ENCODE measurements at regions not wholly inside any gene's neighbourhood (a gene's known extent, or its start where the extent isn't known, plus 50 kb on each side); places are given as distances from the start of the nearest gene placed in this dataset.
"Not testable (repeated sequence)": the region's sequence is repeated elsewhere in the genome, so short reads cannot be mapped to it uniquely, and the experiment has no call there.

DNA sequence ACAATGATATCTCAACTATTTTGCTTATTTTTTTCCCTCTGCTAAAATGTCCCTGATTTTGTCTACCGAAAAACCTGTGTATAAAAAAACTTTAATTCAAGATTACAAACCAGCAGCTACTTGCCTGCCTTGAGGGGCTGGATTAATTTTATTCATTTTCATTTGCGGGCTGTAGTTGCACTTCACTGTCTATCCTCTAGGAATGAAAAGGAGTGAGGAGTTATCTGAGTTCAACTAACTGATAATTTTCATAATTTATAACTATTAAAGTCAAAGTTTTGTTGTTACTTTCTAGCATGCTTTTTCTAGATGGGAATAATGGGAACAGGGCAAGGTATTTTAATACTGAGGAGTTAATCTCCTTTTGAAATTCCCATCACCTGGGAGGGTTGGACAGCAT lies 50.3 kb upstream of the AGTPBP1 start:
- DNase-seq: not testable (repeated sequence)

DNA sequence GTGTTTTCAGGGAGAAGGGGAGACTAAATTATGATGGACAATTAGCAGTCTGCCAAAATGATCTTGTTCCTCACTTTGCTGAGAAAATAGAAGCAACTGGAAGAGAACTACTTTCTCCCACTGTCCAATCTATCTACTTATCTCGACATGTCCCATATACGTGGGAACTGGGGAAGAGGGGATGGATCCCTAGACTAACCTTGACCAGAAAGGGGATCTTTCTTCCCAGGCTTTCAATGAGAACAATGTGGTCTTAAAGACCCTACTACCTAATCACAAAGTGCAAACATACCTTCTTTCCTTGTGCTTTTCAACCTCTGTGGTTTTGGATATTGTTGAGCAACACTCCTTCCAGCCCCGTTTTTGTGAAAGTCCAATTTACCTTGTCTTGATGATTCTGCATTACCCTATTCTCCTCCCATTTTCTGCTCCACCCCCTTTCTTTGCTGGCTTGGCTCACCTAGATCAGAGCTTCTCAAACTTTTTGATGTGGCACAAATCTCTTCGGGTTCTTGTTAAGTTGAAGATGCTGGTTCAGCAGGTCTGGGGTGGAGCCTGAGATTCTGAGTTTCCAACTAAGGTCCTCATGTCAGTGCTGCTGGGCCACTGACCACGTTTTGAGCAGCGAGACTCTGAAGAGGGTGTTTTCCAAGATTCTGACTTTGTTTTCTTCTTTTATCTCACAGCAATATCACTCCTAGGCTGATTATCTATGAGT lies 61.4 kb upstream of the AGTPBP1 start:
- DNase-seq: not testable (repeated sequence)

DNA sequence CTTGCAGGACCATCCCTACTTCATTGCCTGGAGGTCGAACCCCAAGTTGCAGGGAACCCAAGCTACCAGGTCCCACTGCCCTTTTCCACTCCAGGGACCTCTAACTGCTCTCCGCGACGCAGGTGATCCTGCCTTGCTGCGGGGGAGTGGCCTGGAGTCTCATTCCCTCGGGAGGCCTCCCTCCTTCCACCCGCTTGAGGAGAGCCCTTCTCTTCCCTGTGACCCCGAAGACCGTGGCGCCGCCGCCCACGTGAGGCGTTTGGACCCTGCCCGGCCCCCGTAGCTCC lies 63.0 kb upstream of the AGTPBP1 start:
- DNase-seq: not testable (repeated sequence)

DNA sequence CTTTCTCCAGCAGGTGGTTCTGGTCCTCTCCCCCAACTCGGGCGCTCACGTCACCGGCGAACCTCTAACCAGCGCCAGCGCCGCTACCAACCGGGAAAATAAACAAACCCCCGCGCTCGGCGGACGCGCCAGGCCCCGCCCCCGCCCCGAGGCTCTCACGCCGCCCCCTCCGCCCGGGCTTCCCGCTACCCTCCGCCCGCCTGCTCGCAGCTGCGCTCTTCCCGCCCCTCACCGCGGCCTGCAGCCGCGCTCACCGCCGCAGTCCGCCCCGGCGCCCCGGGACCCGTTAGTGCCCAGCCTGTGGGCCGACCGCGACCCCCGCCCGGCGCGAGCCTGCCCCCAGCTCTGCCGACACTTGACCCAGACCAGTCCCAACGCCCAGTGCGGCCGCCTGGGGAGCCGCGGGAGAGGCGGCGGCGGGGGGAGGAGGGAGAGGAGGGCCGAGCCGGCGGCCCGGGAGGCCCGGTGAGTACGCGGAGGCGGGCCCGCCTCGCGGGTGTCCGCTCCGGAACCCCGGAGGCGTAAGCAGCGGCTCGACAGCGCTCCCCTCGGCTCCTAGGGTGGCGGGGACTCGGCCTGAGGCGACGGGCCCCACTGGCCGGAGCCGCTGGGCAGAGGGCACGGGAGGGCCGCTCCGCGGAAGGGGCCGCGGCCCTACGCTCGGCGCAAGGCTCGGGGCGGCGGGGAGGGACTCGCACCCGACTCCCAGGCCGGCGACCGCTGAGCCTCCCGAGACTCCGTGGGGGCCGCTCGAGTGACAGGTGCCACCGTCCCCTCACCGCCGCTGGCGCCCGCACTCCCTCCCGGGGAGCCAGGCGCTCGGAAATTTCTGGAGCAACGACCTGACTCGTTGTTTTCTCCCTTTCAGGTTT lies 63.6 kb upstream of the AGTPBP1 start:
- peak; percentile 49 to 62 for DNase-seq

DNA sequence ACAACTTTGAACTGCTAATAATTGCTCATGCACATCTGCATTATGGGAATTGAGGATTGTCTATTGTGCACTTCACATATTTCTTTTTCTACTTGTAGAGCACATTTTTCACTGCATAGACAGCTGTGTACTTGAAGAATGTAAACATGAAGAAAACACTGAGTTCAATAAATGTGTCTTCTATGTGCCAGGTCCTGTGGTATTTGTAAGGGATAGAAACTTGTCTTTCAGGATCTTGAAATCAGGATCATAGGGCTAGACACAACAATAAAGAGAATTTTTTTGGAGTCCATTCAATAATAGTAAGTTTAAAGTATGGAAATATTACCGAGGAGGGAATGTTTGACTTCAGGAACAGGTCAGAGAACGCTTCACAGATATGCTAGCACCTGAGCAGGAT lies 66.6 kb upstream of the AGTPBP1 start:
- DNase-seq: not testable (repeated sequence)

DNA sequence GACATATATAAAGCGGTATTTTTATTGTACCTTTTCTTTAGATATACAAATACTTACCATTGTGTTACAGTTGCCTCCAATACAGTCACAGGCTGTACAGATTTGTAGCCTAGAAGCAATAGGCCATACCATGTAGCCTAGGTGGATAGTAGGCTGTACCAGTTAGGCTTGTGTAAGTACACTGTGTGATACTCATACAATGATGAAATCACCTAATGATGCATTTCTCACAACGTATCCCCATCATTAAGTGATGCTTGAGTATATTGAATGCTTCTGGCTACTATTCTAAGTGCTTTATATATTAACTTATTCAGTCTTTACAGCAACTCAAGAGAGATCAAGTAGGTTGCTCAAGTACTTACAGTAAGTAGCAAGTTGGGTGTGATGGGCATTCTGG lies 71.6 kb upstream of the AGTPBP1 start:
- not testable (repeated sequence) for DNase-seq

DNA sequence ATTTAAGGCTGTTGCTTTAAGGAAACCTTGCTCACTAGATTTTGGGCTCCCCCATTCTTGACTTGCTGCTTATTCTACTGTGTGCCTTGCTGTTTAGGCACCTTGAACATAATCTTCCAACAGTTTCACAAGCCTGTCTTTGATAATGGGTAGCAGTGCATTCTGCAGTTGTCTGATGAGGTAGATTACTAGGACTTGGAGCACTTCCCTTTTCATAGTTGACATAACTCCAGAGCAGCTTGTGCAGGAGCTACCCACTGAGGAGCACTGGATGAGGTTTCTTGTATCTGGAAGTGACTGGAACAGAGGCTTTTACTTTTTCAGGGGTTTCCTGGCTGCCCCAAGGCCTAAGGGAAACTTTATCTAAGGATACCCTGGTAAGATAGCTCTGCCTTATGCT lies 73.0 kb upstream of the AGTPBP1 start:
- DNase-seq: not testable (repeated sequence)

DNA sequence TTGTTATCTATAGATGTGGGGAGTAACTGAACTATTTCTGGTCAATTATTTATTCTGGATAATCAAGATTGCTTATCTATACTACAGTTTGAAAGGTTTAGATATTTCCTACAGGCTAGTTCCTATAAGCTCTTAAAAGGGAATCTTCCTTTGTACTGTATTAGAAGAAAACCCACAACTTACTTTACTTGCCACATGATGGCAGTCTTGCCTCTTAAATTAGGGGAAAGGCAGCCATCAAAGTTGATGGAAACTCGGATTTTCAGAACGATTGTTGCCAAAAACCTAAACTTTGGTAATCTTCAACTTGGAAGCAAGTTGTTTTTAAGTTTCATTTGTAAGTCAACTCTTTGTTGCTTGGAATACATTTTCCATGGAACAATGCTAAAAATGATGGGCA lies 77.2 kb upstream of the AGTPBP1 start:
- DNase-seq: peak; percentile 8 to 13

DNA sequence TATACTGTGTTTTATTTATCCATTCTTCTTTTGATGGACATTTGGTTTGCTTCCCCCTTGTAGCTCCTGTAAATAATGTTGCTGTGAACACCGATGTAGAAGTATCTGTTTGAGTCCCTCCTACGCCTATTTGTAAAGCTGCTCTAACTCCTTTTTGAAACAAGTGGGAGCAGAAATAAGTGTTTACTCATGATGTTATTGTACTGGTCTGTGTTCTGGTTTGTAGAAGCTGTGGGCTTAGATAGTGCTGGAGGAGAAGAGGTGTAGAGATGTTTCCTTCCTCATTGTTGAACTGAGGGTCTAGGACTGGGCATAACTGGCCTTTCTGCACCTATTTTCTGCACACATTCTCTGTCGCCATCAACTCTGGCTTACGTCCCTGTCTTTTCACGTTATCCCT lies 78.8 kb upstream of the AGTPBP1 start:
- not testable (repeated sequence) for DNase-seq

DNA sequence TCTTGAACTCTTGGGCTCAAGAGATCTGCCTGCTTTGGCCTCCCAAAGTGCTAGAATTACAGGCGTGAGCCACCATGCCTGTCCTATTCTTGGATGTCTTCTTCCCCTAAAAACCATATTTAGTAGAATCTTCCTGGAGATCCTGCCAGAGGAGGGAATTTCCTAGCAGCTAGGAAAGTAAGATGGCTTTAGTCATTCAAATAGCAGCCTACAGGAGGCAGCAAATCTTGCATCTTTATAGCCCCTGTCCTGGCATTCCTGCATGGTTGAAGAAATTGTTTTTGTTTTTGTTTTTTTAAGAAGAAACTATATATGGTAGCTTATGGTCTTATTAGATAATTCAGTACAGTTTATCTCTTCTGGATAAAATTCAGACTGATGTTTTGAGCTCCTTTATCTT lies 83.2 kb upstream of the AGTPBP1 start:
- DNase-seq: peak; percentile 3 to 10

DNA sequence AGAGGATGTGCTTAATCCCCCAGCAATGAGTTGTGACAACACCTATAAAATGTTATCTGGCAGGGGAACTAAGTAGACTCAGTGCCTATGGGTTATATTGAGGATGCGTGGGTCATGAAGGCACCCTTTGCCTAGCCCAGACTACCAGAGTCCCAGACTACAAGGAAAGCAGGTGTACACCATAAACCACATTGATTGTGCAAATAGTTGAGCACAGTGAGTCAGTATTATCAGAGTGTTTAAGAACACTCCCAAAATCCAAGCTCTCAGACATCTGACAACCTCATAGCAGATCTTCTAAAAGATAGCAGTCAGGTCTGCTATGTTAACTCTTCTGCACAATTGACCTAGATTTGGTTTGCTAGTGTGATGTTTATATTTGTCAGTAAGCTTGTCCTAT lies 92.8 kb upstream of the AGTPBP1 start:
- DNase-seq: not testable (repeated sequence)

DNA sequence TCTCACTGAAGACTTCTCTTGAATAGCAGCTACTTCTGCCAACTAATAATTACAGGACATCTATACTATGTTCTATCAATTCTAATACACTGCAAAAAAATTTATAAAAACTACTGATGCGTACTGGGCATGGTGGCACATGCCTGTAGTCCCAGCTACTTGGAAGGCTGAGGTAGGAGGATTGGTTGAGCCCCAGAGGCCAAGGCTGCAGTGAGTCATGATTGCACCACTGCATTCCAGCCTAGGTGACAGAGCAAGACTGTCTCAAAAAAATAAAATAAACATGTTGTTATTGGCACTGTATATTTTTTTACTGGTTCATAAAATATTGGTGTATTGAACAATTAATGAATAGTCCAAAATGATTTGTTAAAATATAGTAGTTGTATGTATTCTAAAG lies 97.0 kb upstream of the NAA35 start:
- not testable (repeated sequence) for DNase-seq

DNA sequence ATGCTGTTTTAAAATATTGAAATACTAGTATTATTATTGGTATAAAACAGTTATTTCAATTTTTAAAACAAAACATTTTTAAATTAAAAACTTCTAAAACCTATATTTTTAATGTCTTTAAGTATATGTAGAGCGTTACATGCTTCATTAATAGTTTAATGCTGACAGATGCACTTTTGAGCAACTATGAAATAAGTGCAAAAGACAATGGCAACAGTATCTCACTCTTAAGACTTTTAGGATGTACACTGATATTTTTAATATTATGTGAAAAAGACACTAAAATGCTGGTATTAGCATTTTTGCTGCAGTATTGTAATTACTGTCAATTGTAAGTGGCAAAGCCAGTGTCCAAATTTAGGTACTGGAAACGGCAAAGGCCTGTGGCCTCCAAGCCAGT lies 93.2 kb upstream of the NAA35 start:
- DNase-seq: not testable (repeated sequence)

DNA sequence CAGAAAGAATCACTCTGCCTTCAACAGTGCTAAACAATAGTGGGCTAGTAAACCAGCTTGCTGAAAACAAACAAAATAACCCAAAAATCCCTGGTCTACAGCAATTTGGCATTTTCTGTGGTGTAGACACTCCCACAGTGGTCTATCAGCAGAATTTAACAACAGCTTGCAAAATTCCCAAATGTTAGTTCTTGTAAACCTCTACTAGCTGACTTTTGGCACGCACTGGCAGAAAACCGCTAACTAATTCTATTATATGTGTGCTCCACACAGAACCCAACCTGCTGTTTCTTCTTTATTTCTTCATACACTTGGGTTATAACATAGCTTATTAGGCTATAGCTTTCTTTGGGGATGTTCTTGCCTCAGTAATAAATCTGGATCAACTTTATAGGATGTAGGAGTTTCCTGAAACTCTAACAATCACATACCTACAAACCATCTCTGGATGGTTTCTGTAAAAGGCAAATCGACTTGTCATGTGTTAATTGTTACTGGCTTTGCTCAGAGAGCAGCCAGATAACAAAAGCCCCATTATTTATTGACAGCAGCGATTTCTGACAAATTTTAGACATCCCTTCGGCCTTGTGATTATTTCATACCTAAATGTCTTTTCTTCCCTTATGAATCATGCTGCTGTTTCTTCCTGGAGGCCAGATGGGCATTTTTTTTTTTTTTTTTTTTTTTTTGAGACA lies 82.7 kb upstream of the NAA35 start:
- no peak for DNase-seq

DNA sequence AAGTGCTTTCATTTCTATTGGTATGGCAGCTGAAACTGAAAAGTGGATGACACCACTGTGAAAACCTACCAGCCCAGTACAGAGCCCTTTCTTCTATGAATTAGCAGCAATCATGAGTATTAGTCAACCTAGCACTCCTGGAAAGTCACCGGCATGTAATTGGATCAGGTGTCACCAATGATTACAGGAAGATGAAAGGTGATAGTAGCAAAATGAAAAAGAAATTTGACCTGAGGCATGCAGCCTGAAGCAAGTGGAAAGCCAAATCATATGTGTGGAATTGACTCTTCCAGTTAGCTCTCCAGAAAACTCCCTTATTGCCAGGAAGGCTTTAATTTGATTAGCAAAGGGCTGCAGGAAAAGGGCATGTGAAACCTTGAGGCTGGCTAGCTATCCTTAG lies 81.2 kb upstream of the NAA35 start:
- no peak for DNase-seq

DNA sequence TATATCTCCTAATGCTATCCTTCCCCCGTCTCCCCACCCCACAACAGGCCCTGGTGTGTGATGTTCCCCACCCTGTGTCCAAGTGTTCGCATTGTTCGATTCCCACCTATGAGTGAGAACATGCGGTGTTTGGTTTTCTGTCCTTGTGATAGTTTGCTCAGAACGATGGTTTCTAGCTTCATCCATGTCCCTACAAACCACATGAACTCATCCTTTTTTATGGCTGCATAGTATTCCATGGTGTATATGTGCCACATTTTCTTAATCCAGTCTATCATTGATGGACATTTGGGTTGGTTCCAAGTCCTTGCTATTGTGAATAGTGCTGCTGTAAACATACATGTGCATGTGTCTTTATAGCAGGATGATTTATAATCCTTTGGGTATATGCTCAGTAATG lies 79.1 kb upstream of the NAA35 start:
- not testable (repeated sequence) for DNase-seq

DNA sequence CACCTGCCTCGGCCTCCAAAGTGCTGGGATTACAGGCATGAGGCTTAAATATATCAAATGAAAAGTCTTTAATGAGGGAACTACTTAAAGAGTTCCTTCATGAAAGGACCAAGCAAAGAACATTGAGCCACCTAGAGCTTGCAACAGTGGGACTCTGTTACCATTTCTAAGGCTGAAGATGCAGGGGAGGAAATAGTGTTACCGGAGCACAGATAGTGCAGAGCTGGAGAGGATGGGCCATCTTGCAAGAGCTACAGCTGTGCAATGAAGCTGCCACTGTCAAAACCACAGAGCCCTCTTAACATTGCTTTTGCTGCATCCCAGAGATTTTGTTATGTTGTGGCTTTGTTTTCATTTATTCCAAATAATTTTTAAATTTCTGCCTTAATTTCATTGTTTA lies 77.1 kb upstream of the NAA35 start:
- DNase-seq: no peak

DNA sequence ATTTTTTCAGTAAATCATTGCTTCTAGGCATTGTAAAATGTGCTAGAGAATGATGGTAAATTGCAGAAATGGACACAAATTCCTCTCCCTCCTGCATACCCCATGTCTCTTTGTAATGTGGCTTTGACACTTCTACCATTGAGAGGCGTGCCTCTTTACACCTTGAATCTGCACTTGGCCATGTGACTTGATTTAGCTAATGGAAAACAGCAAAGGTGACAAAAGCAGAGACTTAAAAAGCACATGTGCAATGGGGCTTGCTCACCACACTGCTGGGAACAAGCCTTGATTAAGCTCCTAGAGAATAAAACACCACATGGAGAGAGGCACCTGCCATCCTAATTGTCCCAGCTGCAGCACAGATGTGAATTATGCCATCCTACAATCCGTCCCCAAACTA lies 69.9 kb upstream of the NAA35 start:
- DNase-seq: no peak

DNA sequence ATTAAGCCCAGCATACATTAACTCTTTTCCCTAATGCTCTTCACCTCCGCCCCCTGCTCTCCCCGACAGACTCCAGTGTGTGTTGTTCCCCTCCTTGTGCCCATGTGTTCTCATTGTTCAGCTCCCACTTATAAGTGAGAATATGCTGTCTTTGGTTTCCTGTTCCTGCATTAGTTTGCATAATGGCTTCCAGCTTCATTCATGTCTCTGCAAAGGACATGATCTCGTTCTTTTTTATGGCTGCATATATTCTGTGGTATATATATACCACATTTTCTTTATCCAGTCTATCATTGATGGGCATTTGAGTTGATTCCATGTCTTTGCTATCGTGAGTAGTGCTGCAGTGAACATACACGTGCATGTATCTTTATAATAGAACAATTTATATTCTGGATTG lies 69.3 kb upstream of the NAA35 start:
- DNase-seq: not testable (repeated sequence)

DNA sequence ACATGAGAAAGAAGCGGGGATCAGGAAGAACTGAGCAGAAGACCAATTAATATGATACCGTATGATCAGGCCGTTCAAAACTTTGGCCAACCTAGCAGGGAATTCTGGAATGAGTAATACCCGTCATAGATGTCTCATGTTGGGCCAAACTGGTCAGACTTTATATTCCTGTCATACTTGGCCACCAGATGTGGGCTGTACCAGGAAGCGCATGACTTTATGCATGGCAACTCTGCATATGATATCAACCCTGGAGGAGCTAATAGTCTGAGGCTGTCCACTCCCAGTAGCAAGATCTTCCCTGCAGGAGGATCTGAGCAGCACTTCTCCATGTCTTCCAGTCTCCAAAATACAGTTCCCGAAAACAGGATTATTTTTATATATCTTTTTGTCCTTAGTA lies 68.5 kb upstream of the NAA35 start:
- DNase-seq: no peak

DNA sequence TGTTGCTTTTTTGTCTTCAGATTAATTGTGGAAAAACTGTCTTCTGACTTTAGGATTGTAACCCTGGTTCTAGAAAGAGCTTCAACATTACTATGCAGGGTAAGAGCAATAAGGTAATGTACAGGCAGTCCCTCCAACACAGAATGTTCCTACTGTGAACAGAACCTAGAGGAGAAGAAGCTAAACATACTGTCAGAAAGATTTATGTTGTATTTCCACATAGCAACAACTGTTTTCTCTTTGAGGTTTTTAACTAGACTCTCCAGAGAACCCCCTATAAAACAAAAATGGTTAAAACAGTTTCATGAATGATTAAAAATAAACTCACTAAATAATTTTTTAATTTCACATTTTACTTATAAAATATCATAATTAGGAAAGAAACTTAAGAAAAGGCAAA lies 64.3 kb upstream of the NAA35 start:
- no peak for DNase-seq

DNA sequence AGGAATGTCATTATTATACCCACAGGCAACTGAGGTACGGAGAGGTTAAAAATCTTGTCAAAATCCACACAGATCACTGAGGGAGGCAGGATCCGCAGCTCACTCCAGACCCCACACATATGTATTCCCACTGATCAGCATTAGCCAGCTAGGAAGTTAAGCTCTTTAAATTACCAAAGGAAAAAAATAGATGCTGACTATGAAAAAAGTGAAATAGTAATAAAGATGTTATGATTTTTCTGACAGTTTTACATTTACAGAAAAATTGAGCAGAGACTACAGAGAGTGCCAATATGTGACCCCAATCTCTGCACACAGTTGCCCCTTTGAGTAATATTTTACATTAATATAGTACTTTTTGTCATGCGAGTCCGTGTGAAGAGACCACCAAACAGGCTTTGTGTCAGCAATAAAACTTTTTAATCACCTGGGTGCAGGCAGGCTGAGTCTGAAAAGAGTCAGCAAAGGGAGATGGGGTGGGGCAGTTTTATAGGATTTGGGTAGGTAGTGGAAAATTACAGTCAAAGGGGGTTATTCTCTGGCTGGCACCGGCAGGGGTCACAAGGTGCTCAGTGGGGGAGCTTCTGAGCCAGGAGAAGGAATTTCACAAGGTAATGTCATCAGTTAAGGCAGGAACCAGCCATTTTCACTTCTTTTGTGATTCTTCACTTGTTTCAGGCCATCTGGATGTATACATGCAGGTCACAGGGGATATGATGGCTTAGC lies 61.9 kb upstream of the NAA35 start:
- DNase-seq: not testable (repeated sequence)

DNA sequence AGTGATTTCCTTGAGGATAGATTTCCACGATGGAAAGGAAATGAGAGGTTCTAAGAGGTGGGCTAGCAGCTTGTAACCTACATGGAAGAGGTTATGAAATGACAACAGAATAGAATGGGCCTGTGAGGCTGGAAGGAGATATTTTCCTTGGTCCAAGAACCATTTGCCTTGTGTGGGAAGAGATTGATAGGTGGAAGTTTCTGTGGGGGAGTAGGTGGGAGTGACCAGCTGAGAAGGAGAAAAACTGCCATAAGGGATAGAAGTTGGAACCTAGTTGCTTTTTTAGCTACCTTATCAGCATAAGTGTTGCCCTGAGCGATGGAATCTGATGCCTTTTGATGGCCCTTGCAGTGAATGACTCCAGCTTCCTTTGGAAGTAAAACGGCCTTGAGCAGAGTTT lies 60.4 kb upstream of the NAA35 start:
- not testable (repeated sequence) for DNase-seq
